ENCODE measurements at regions not wholly inside any gene's neighbourhood (a gene's known extent, or its start where the extent isn't known, plus 50 kb on each side); places are given as distances from the start of the nearest gene placed in this dataset.

DNA sequence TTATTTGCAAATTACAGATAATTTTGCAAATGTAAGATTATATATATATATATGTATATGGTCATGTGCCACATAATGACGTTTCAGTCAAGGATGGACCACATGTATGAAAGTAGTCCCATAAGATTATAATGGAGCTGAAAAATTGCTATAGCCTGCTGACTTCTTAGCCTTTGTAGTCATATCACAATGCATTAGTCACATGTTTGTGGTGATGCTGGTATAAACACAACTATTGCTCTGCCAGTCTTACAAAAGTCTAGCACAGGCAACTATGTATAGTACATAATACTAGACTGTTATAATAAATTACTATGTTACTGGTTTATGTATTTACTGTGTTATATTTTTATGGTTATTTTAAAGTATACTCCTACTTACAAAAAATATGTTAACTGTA, 444.3 kb downstream of the KCNJ2 start:
- H3K79me2 ChIP-seq (ENCODE audit: low read depth), result no peaks in the 10 kb centered on the region
- CTCF ChIA-PET, result no interaction called here
- no peaks in the 10 kb centered on the region for H3K36me3 ChIP-seq (ENCODE audit: low read depth)

DNA sequence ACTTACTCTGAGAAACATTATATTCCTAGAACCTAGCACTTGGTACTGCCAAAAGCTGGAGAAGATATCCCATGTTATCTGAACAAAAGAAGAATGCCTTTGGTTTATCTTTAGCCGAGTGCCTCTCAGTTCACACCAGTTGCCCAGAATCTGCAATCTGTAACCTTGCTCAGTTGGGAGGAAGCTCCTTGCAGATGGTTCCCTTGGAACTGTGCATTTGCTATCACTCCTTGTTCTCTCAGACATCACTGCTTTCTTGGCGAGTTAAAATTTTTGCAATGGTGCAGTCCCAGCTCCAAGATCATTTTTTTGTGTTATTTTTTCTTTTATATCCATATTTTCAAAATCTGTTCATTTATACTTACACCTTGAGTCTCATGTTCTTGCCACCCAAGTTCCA, 446.5 kb downstream of the KCNJ2 start:
- TF ChIP-seq EZH2 (IDR thresholded peaks at IDR 0.05; ENCODE audit: low read depth), result no peak
- TF ChIP-seq, protein P1, sequence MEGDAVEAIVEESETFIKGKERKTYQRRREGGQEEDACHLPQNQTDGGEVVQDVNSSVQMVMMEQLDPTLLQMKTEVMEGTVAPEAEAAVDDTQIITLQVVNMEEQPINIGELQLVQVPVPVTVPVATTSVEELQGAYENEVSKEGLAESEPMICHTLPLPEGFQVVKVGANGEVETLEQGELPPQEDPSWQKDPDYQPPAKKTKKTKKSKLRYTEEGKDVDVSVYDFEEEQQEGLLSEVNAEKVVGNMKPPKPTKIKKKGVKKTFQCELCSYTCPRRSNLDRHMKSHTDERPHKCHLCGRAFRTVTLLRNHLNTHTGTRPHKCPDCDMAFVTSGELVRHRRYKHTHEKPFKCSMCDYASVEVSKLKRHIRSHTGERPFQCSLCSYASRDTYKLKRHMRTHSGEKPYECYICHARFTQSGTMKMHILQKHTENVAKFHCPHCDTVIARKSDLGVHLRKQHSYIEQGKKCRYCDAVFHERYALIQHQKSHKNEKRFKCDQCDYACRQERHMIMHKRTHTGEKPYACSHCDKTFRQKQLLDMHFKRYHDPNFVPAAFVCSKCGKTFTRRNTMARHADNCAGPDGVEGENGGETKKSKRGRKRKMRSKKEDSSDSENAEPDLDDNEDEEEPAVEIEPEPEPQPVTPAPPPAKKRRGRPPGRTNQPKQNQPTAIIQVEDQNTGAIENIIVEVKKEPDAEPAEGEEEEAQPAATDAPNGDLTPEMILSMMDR (conservative IDR thresholded peaks at IDR 0.05), result no peak
- no peaks in the 10 kb centered on the region for H3K4me1 ChIP-seq (replicated peaks; ENCODE audit: insufficient read depth)
- no peaks in the 10 kb centered on the region for H3K9me3 ChIP-seq (ENCODE audit: insufficient read depth, low read depth)
- no peaks in the 10 kb centered on the region for H3K79me2 ChIP-seq (ENCODE audit: low read depth)
- no peak overlapping the region for H3K27ac ChIP-seq
- ChIA-PET POLR2A (ENCODE audit: unreplicated experiment) (no interaction called here), CTCF (no interaction called here)
- H3K36me3 ChIP-seq (ENCODE audit: low read depth), result no peaks in the 10 kb centered on the region
- no peaks in the 10 kb centered on the region for H3F3A ChIP-seq (ENCODE audit: insufficient read depth, low read depth)
- H2AFZ ChIP-seq, result no peak overlapping the region
- H3K27me3 ChIP-seq (ENCODE audit: insufficient read depth, low read depth), result no peaks in the 10 kb centered on the region
- no peaks in the 10 kb centered on the region for H4K20me1 ChIP-seq (ENCODE audit: insufficient read depth)
- BruUV-seq (replicated peaks), result no TSS peak
- no peak overlapping the region for H3K4me2 ChIP-seq
- intact Hi-C loops (cut with micrococcal nuclease; ENCODE audit: unreplicated experiment), result no loop called here
- no peaks in the 10 kb centered on the region for H3K9me2 ChIP-seq (ENCODE audit: insufficient read depth)
- no peak overlapping the region for H3K4me3 ChIP-seq
- no peak for DNase-seq

More for the DNA sequence above, 444.3 kb downstream of the KCNJ2 start:
- H4K20me1 ChIP-seq (ENCODE audit: insufficient read depth), result no peaks in the 10 kb centered on the region
- H3K27ac ChIP-seq, result no peak overlapping the region
- BruUV-seq (replicated peaks), result no TSS peak
- no peaks in the 10 kb centered on the region for H3K4me1 ChIP-seq (replicated peaks; ENCODE audit: insufficient read depth)
- H3K9me2 ChIP-seq (ENCODE audit: insufficient read depth), result no peaks in the 10 kb centered on the region; the same call in 1 of the 2 replicates
- H3K27me3 ChIP-seq (ENCODE audit: insufficient read depth, low read depth), result no peaks in the 10 kb centered on the region
- POLR2A ChIA-PET (ENCODE audit: unreplicated experiment), result no interaction called here
- no peaks in the 10 kb centered on the region for H3F3A ChIP-seq (ENCODE audit: insufficient read depth, low read depth)
- H3K4me2 ChIP-seq, result no peak overlapping the region
- no peak overlapping the region for H3K4me3 ChIP-seq
- no peak overlapping the region for H2AFZ ChIP-seq
- no peaks in the 10 kb centered on the region; the same call in 1 of the 2 replicates for H3K9me3 ChIP-seq (ENCODE audit: insufficient read depth, low read depth)
- no peak for DNase-seq
- intact Hi-C loops (cut with micrococcal nuclease; ENCODE audit: unreplicated experiment), result no loop called here
- TF ChIP-seq, protein P1 (conservative IDR thresholded peaks at IDR 0.05), result no peak
- TF ChIP-seq EZH2 (IDR thresholded peaks at IDR 0.05; ENCODE audit: low read depth), result no peak

DNA sequence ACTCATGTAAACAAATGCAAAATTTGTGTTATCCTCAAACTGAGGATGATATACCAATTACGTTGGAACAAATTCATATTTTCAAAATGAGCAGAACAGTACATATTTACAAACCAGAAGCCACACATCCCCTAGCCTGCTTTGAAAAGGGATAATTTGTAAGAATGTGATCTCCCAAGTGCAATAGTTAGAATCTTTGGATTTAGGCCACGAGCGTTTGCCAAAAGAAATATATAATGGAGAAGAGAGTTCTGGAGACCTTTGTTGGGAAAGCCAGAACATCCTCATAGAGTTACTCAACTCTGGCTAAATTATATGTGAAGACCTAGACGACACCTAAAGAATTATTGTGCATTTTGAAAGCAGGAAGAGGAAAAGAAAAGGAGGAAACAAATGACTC, 449.3 kb downstream of the KCNJ2 start:
- H4K20me1 ChIP-seq (ENCODE audit: insufficient read depth), result no peaks in the 10 kb centered on the region
- no peaks in the 10 kb centered on the region for H3K79me2 ChIP-seq (ENCODE audit: low read depth)
- no peak overlapping the region for H2AFZ ChIP-seq
- no peaks in the 10 kb centered on the region for H3K9me3 ChIP-seq (ENCODE audit: insufficient read depth, low read depth)
- DNase-seq, result no peak
- H3K27ac ChIP-seq, result no peak overlapping the region
- TF ChIP-seq, protein P1 (conservative IDR thresholded peaks at IDR 0.05), result no peak
- TF ChIP-seq EZH2 (IDR thresholded peaks at IDR 0.05; ENCODE audit: low read depth), result no peak
- H3K4me2 ChIP-seq, result no peak overlapping the region
- H3K4me3 ChIP-seq, result no peak overlapping the region
- ChIA-PET POLR2A (ENCODE audit: unreplicated experiment) (no interaction called here), CTCF (no interaction called here)
- intact Hi-C loops (cut with micrococcal nuclease; ENCODE audit: unreplicated experiment), result no loop called here
- H3K36me3 ChIP-seq (ENCODE audit: low read depth), result no peaks in the 10 kb centered on the region
- no TSS peak for BruUV-seq (replicated peaks)
- no peaks in the 10 kb centered on the region for H3F3A ChIP-seq (ENCODE audit: insufficient read depth, low read depth)
- H3K27me3 ChIP-seq (ENCODE audit: insufficient read depth, low read depth), result no peaks in the 10 kb centered on the region
- no peaks in the 10 kb centered on the region for H3K9me2 ChIP-seq (ENCODE audit: insufficient read depth)
- H3K4me1 ChIP-seq (replicated peaks; ENCODE audit: insufficient read depth), result no peaks in the 10 kb centered on the region

All from PC-9 (cell line).